ENCODE measurements at regions not wholly inside any gene's neighbourhood (a gene's known extent, or its start where the extent isn't known, plus 50 kb on each side); places are given as distances from the start of the nearest gene placed in this dataset.
"Not testable (repeated sequence)": the region's sequence is repeated elsewhere in the genome, so short reads cannot be mapped to it uniquely, and the experiment has no call there.

GRCh38 chr2:131584380-131584779 lies 56.7 kb downstream of the CCDC74A start:
- H3K4me3 Mint-ChIP-seq, result no peak overlapping the region
- H3K36me3 Mint-ChIP-seq (ENCODE audit: insufficient read depth), result no peaks in the 10 kb centered on the region
- peaks cover 69 to 83% of the 10 kb centered on the region in 2 donors for H3K27me3 Mint-ChIP-seq
- ATAC-seq (replicated peaks) (no peak), DNase-seq (no peak)
- H3K27ac Mint-ChIP-seq, result no peak overlapping the region
- peaks cover 0 to 2% of the 10 kb centered on the region in 2 donors for H3K9me3 Mint-ChIP-seq
- no peaks in the 10 kb centered on the region for H3K4me1 Mint-ChIP-seq (ENCODE audit: low read depth in 2 of 2)

GRCh38 chr2:131584940-131585339 lies 57.3 kb downstream of the CCDC74A start:
- Mint-ChIP-seq H3K27ac (no peak overlapping the region), H3K27me3 (peaks cover 64 to 78% of the 10 kb centered on the region in 2 donors), H3K4me1 (ENCODE audit: low read depth in 2 of 2) (no peaks in the 10 kb centered on the region), H3K4me3 (no peak overlapping the region), H3K9me3 (peaks cover 0 to 2% of the 10 kb centered on the region in 2 donors), H3K36me3 (ENCODE audit: insufficient read depth) (no peaks in the 10 kb centered on the region)
- DNase-seq (no peak), ATAC-seq (replicated peaks) (no peak)

GRCh38 chr2:131588152-131588873 lies 60.6 kb downstream of the CCDC74A start:
- Mint-ChIP-seq H3K9me3 (peaks cover 0 to 2% of the 10 kb centered on the region in 2 donors), H3K36me3 (ENCODE audit: insufficient read depth) (no peaks in the 10 kb centered on the region), H3K27me3 (peaks cover 43 to 59% of the 10 kb centered on the region in 2 donors), H3K4me3 (no peak overlapping the region), H3K4me1 (ENCODE audit: low read depth in 2 of 2) (no peaks in the 10 kb centered on the region), H3K27ac (no peak overlapping the region)
- DNase-seq (no peak), ATAC-seq (replicated peaks) (no peak)

GRCh38 chr2:131589126-131589525 lies 61.4 kb downstream of the CCDC74A start:
- H3K9me3 Mint-ChIP-seq; H3K4me1 Mint-ChIP-seq (ENCODE audit: low read depth in 2 of 2); H3K4me3 Mint-ChIP-seq; DNase-seq; ATAC-seq (replicated peaks); H3K27ac Mint-ChIP-seq; H3K36me3 Mint-ChIP-seq (ENCODE audit: insufficient read depth): not testable (repeated sequence)
- H3K27me3 Mint-ChIP-seq, result peaks cover 35 to 50% of the 10 kb centered on the region in 2 donors

GRCh38 chr2:131590366-131590765 lies 62.7 kb downstream of the CCDC74A start:
- ATAC-seq (replicated peaks), result no peak
- H3K36me3 Mint-ChIP-seq (ENCODE audit: insufficient read depth), result no peaks in the 10 kb centered on the region
- H3K4me1 Mint-ChIP-seq (ENCODE audit: low read depth in 2 of 2), result no peaks in the 10 kb centered on the region
- DNase-seq, result no peak
- no peak overlapping the region for H3K4me3 Mint-ChIP-seq
- peaks cover 29 to 44% of the 10 kb centered on the region in 2 donors for H3K27me3 Mint-ChIP-seq
- H3K27ac Mint-ChIP-seq, result no peak overlapping the region
- H3K9me3 Mint-ChIP-seq, result no peaks in the 10 kb centered on the region

- Mint-ChIP-seq H3K9me3 (no peaks in the 10 kb centered on the region), H3K27ac (no peak overlapping the region), H3K36me3 (ENCODE audit: insufficient read depth) (no peaks in the 10 kb centered on the region), H3K27me3 (peaks cover 31 to 41% of the 10 kb centered on the region in 2 donors), H3K4me3 (no peak overlapping the region), H3K4me1 (ENCODE audit: low read depth in 2 of 2) (no peaks in the 10 kb centered on the region)
- DNase-seq (no peak), ATAC-seq (replicated peaks) (no peak)
Measured at GRCh38 chr2:131590896-131591295, 63.2 kb downstream of the CCDC74A start.

GRCh38 chr2:131596561-131596960 lies 68.9 kb downstream of the CCDC74A start:
- not testable (repeated sequence) for DNase-seq; H3K9me3 Mint-ChIP-seq; ATAC-seq (replicated peaks); H3K4me1 Mint-ChIP-seq (ENCODE audit: low read depth in 2 of 2); H3K4me3 Mint-ChIP-seq; H3K36me3 Mint-ChIP-seq (ENCODE audit: insufficient read depth); H3K27ac Mint-ChIP-seq
- peaks cover 22 to 27% of the 10 kb centered on the region in 2 donors for H3K27me3 Mint-ChIP-seq

GRCh38 chr2:131602444-131602843 lies 74.8 kb downstream of the CCDC74A start:
- not testable (repeated sequence) for H3K27ac Mint-ChIP-seq; H3K4me3 Mint-ChIP-seq; H3K9me3 Mint-ChIP-seq; DNase-seq; ATAC-seq (replicated peaks); H3K36me3 Mint-ChIP-seq (ENCODE audit: insufficient read depth); H3K4me1 Mint-ChIP-seq (ENCODE audit: low read depth in 2 of 2)
- peaks cover 11 to 21% of the 10 kb centered on the region in 2 donors for H3K27me3 Mint-ChIP-seq

GRCh38 chr2:131604652-131605051 lies 77.0 kb downstream of the CCDC74A start:
- not testable (repeated sequence) for H3K4me3 Mint-ChIP-seq; DNase-seq; ATAC-seq (replicated peaks); H3K27ac Mint-ChIP-seq; H3K4me1 Mint-ChIP-seq (ENCODE audit: low read depth in 2 of 2); H3K9me3 Mint-ChIP-seq; H3K36me3 Mint-ChIP-seq (ENCODE audit: insufficient read depth)
- peaks cover 19 to 30% of the 10 kb centered on the region in 2 donors for H3K27me3 Mint-ChIP-seq

GRCh38 chr2:131606366-131606765 lies 78.7 kb downstream of the CCDC74A start:
- not testable (repeated sequence) for DNase-seq; H3K9me3 Mint-ChIP-seq; H3K4me3 Mint-ChIP-seq; ATAC-seq (replicated peaks); H3K27ac Mint-ChIP-seq; H3K36me3 Mint-ChIP-seq (ENCODE audit: insufficient read depth); H3K4me1 Mint-ChIP-seq (ENCODE audit: low read depth in 2 of 2)
- H3K27me3 Mint-ChIP-seq, result peaks cover 19 to 30% of the 10 kb centered on the region in 2 donors

- not testable (repeated sequence) for H3K27ac Mint-ChIP-seq; H3K4me1 Mint-ChIP-seq (ENCODE audit: low read depth in 2 of 2)
- H3K27me3 Mint-ChIP-seq, result peaks cover 19 to 30% of the 10 kb centered on the region in 2 donors
Measured at GRCh38 chr2:131607056-131607455, 79.4 kb downstream of the CCDC74A start.

GRCh38 chr2:131614539-131614938 lies 86.9 kb downstream of the CCDC74A start:
- H3K27me3 Mint-ChIP-seq, result peaks cover 22 to 24% of the 10 kb centered on the region in 2 donors
- H3K36me3 Mint-ChIP-seq (ENCODE audit: insufficient read depth); H3K9me3 Mint-ChIP-seq; H3K4me1 Mint-ChIP-seq (ENCODE audit: low read depth in 2 of 2); H3K27ac Mint-ChIP-seq; H3K4me3 Mint-ChIP-seq; ATAC-seq (replicated peaks); DNase-seq: not testable (repeated sequence)

More at GRCh38 chr2:131607056-131607455, 79.4 kb downstream of the CCDC74A start:
- not testable (repeated sequence) for H3K9me3 Mint-ChIP-seq; DNase-seq; H3K36me3 Mint-ChIP-seq (ENCODE audit: insufficient read depth); H3K4me3 Mint-ChIP-seq; ATAC-seq (replicated peaks)

- ATAC-seq (replicated peaks); DNase-seq; H3K4me3 Mint-ChIP-seq; H3K36me3 Mint-ChIP-seq (ENCODE audit: insufficient read depth); H3K4me1 Mint-ChIP-seq (ENCODE audit: low read depth in 2 of 2); H3K27ac Mint-ChIP-seq; H3K9me3 Mint-ChIP-seq: not testable (repeated sequence)
- H3K27me3 Mint-ChIP-seq, result peaks cover 24 to 30% of the 10 kb centered on the region in 2 donors
Measured at GRCh38 chr2:131618320-131618719, 90.6 kb downstream of the CCDC74A start.

- H3K27me3 Mint-ChIP-seq, result peaks cover 12 to 24% of the 10 kb centered on the region in 2 donors
- H3K4me1 Mint-ChIP-seq (ENCODE audit: low read depth in 2 of 2); H3K27ac Mint-ChIP-seq; H3K36me3 Mint-ChIP-seq (ENCODE audit: insufficient read depth); H3K9me3 Mint-ChIP-seq; DNase-seq; H3K4me3 Mint-ChIP-seq; ATAC-seq (replicated peaks): not testable (repeated sequence)
Measured at GRCh38 chr2:131622874-131623273, 95.2 kb downstream of the CCDC74A start.
